PFSK-1 (cell line): ENCODE measurements at regions not wholly inside any gene's neighbourhood (a gene's known extent, or its start where the extent isn't known, plus 50 kb on each side); places are given as distances from the start of the nearest gene placed in this dataset.

Experiments
- POLR2AphosphoS5 ChIP-seq: IDR thresholded peaks from 2 replicates; pipeline ENCODE4 v1.6.1; 2012; ENCODE audit warnings: low read depth, mild to moderate bottlenecking, control low read depth, low read length, moderate library complexity
- REST ChIP-seq, 2 experiments: IDR thresholded peaks; 2 replicates each; pipeline versions ENCODE4 v1.6.1 to v1.8.0; 2011 to 2012; ENCODE audit warnings: low read depth in 2 of 2, low read length in 2 of 2, control low read depth in 1 of 2, inconsistent platforms in 1 of 2, mild to moderate bottlenecking in 1 of 2, moderate library complexity in 1 of 2; ENCODE audit not compliant: insufficient read depth in 1 of 2
- SIN3A ChIP-seq: IDR thresholded peaks from 2 replicates; pipeline ENCODE4 v1.6.1; 2012; ENCODE audit warnings: mild to moderate bottlenecking, low read length, moderate library complexity, borderline replicate concordance; ENCODE audit not compliant: insufficient read depth

- TF ChIP-seq REST (IDR thresholded peaks at IDR 0.05; ENCODE audit: insufficient read depth in 1 of 2, low read depth in 2 of 2, low read length in 2 of 2) (no peak), SIN3A (no peak), POLR2AphosphoS5 (no peak)
Observed at GRCh38 chr1:189313488-189313887, 1164.2 kb downstream of the BRINP3 start.
